GM18870 (cell line): ENCODE measurements at regions not wholly inside any gene's neighbourhood (a gene's known extent, or its start where the extent isn't known, plus 50 kb on each side); places are given as distances from the start of the nearest gene placed in this dataset.

Experiments used
- ATAC-seq: cut with Tn5 transposase; IDR thresholded peaks from one replicate; pipeline ENCODE4 v1.9.1; 2021; ENCODE audit warnings: moderate library complexity; ENCODE audit not compliant: unreplicated experiment

- no peak for ATAC-seq
These were observed 645.6 kb downstream of the RNF144B start for GRCh38 chr6:19032591-19033295.

DNA sequence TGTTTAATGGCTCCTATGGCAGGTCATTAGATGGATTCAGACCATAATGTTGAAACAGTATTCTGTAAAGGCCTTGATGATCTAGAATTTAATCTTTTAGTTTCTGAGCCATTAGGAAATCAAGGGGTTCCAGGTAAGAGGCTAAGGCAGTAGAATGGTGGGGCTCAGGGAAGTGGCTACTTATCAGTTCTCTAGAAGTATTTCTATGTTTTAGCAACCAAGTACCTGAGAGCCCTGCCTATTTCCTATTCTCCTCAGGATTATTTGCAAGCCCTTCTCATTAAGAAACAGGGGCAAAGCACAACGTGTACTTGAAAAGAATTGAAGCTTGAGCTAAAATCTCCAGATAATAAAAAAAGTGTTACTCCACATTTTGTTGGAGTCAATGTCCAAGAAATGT lies 646.5 kb downstream of the RNF144B start:
- no peak for ATAC-seq

- no peak for ATAC-seq
These were observed 647.8 kb downstream of the RNF144B start for GRCh38 chr6:19034986-19035385.

- no peak for ATAC-seq
These were observed 648.5 kb downstream of the RNF144B start for GRCh38 chr6:19035461-19036195.

- no peak for ATAC-seq
These were observed 649.0 kb downstream of the RNF144B start for GRCh38 chr6:19036196-19036555.

DNA sequence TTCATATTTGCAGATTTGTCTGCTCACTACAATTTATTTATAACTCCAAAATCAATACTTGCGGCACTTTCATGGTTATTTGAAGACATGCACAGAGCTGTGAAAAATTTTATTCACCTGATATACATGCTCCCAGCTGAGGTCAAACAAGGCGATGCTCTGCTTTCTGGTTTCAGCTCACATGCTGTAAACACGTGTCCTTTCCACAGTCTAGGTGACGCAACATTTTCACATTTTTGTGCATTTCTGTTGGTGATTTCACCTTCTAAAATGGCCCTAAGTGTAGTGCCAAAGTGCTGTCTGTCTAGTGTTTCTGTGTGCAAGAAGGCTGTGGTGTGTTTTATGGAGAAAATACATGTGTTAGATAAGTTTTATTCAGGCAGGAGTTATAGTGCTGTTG lies 650.5 kb downstream of the RNF144B start:
- ATAC-seq = no peak

GRCh38 chr6:19039287-19039686 lies 652.1 kb downstream of the RNF144B start:
- no peak for ATAC-seq

- no peak for ATAC-seq
These were observed 654.8 kb downstream of the RNF144B start for GRCh38 chr6:19041906-19042305.

DNA sequence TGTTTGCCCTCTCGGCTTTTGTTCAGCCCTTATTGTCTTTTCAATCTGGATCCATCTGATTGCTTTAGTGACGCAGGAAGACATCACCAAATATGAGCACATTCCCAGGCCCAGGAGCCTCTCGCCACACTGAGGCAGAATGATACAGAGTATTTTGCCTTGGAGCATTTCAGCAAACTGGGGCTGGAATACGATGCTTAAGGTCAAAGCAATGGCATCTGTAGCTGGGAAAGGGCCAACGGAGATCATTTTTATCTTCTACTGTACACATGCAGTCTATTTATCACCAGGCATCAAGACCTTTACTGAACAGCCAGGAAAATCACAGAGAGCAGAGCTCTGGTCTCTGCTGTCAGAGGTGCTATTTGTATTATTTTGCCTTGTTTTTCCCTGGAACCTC lies 655.3 kb downstream of the RNF144B start:
- no peak for ATAC-seq

- no peak for ATAC-seq
These were observed 663.6 kb downstream of the RNF144B start for GRCh38 chr6:19050765-19051164.

- no peak for ATAC-seq
These were observed 665.1 kb downstream of the RNF144B start for GRCh38 chr6:19052219-19052618.

DNA sequence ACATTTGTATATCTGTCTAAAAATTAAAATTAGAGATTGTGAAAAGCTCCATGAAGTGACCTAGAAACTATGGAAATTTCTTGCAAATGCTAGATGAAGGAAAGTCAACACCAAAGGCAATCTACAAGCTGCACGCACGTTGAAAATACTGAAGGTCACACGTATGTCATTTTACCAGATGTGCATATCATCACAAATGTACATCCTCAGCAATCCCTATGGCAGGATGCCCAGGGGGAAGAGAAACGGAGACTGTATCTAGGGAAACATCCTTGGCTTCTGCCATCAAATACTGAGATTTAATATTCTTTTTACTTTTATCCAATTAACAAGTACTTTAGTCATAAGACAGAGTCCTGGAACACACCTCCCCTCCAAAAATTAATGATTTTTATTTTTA lies 672.0 kb downstream of the RNF144B start:
- ATAC-seq = no peak

- no peak for ATAC-seq
These were observed 680.0 kb downstream of the RNF144B start for GRCh38 chr6:19067165-19067564.

DNA sequence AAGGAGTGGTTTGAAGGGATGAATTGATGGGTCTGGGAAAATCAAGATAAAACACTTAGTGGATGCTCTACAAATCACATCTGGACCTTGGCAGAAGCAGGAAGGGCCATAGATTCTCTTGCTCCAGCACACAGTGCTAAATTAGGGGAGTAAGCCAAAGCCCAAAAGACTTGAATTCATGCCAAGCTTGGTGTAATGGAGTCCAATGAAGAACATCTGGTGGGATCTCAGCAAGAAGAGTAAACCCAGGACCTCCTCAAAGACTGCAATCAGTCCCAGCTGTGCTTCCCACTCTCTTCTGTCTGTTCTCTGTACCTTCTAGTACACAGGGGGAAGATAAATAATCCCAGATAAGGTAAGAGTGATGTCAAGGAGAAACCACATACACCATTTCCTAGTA lies 683.4 kb downstream of the RNF144B start:
- ATAC-seq = no peak

- no peak for ATAC-seq
These were observed 696.7 kb downstream of the RNF144B start for GRCh38 chr6:19083801-19084200.

GRCh38 chr6:19086480-19086879 lies 699.3 kb downstream of the RNF144B start:
- ATAC-seq = no peak

- no peak for ATAC-seq
These were observed 700.1 kb downstream of the RNF144B start for GRCh38 chr6:19087296-19087695.

- no peak for ATAC-seq
These were observed 700.7 kb downstream of the RNF144B start for GRCh38 chr6:19087897-19088296.

DNA sequence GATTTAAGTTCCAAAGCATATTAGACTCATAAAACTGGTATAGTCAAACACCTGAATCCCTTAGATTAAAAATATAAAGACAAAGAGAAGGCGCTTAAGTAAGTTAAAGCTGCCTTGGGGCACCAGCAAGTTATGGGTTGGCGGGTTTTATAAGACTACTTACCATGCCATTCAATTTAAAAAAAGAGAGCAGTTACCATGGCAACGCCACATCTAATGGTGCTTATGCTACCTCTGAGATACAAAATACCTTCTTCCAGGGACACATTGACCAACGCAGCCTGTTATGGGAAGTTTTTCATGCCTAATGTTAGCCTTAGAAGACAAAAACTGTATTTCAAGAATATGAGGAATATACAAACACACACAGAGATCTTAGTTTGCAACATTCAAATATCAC lies 713.6 kb downstream of the RNF144B start:
- no peak for ATAC-seq

GRCh38 chr6:19102936-19103335 lies 715.8 kb downstream of the RNF144B start:
- ATAC-seq = no peak

DNA sequence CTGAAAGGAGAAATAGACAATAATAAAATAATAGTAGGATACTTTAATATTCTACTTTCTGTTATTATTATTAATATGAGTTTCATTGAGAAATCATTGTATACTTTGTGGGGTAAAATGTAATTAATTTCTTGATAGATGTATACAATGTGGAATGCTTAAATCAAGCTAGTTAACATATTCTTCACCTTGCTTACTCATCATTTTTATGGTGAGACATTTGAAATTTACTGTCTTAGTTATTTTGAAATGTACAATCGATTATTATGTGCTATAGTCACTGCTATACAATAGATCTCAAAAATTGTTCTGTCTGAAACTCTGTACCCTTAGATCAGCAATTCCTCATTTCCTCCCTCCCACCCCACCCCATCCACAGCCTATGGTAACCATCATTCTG lies 720.3 kb downstream of the RNF144B start:
- ATAC-seq = no peak

- no peak for ATAC-seq
These were observed 715.6 kb upstream of the ID4 start for GRCh38 chr6:19121521-19121920.

GRCh38 chr6:19127081-19127480 lies 710.1 kb upstream of the ID4 start:
- no peak for ATAC-seq
